H9 (cell line): ENCODE measurements at regions not wholly inside any gene's neighbourhood (a gene's known extent, or its start where the extent isn't known, plus 50 kb on each side); places are given as distances from the start of the nearest gene placed in this dataset.

Source experiments
- DNase-seq: peaks from one replicate; pipeline ENCODE4 v3.0.0-alpha.2; 2017
- H2AFZ ChIP-seq: one replicate; pipeline ENCODE4 v1.6.1; 2013; ENCODE audit warnings: mild to moderate bottlenecking, low read length, control low read depth, moderate library complexity
- H2AK5ac ChIP-seq: 2 replicates; pipeline ENCODE4 v1.6.1; 2013; ENCODE audit warnings: low read length, control low read depth, mixed read lengths; ENCODE audit not compliant: insufficient read length
- H2BK120ac ChIP-seq: one replicate; pipeline ENCODE4 v1.6.1; 2013; ENCODE audit warnings: low read depth, mild to moderate bottlenecking, low read length, control low read depth, inconsistent platforms; ENCODE audit not compliant: poor library complexity, severe bottlenecking
- H2BK12ac ChIP-seq: 2 replicates; pipeline ENCODE4 v1.6.1; 2013; ENCODE audit warnings: low read length, control low read depth, mixed read lengths, low read depth; ENCODE audit not compliant: insufficient read length
- H2BK15ac ChIP-seq: 2 replicates; pipeline ENCODE4 v1.6.1; 2013; ENCODE audit warnings: low read depth, low read length, control low read depth
- H2BK20ac ChIP-seq: one replicate; pipeline ENCODE4 v1.6.1; 2013; ENCODE audit warnings: low read depth, mild to moderate bottlenecking, low read length, control low read depth, inconsistent platforms; ENCODE audit not compliant: poor library complexity, severe bottlenecking
- H2BK5ac ChIP-seq: 2 replicates; pipeline ENCODE4 v1.6.1; 2013; ENCODE audit warnings: low read length, control low read depth, mixed read lengths; ENCODE audit not compliant: insufficient read length
- H3K14ac ChIP-seq: 2 replicates; pipeline ENCODE4 v1.6.1; 2013; ENCODE audit warnings: low read length, control low read depth; ENCODE audit not compliant: insufficient read depth
- H3K18ac ChIP-seq: 2 replicates; pipeline ENCODE4 v1.6.1; 2013; ENCODE audit warnings: low read depth, mild to moderate bottlenecking, mixed read lengths, low read length, control low read depth; ENCODE audit not compliant: insufficient read length
- H3K23ac ChIP-seq: 2 replicates; pipeline ENCODE4 v1.6.1; 2013; ENCODE audit warnings: low read length, control low read depth, mixed read lengths, low read depth; ENCODE audit not compliant: insufficient read length
- H3K23me2 ChIP-seq: 2 replicates; pipeline ENCODE4 v1.6.1; 2013; ENCODE audit warnings: low read depth, mild to moderate bottlenecking, mixed read lengths, low read length, control low read depth; ENCODE audit not compliant: insufficient read length, poor library complexity, severe bottlenecking
- H3K27ac ChIP-seq: 2 replicates; pipeline ENCODE4 v1.5.1; 2013; ENCODE audit warnings: low read length, control low read depth, mixed read lengths, low read depth; ENCODE audit not compliant: insufficient read length
- H3K27me3 ChIP-seq: 2 replicates; pipeline ENCODE4 v1.6.1; 2013; ENCODE audit warnings: low read length, control low read depth, inconsistent platforms; ENCODE audit not compliant: insufficient read depth
- H3K4ac ChIP-seq: 2 replicates; pipeline ENCODE4 v1.6.1; 2013; ENCODE audit warnings: low read depth, mild to moderate bottlenecking, control low read depth, inconsistent platforms, low read length, moderate library complexity
- H3K4me1 ChIP-seq: 2 replicates; pipeline ENCODE4 v1.6.1; 2013; ENCODE audit warnings: low read length, control low read depth, inconsistent platforms; ENCODE audit not compliant: insufficient read depth
- H3K4me2 ChIP-seq: 2 replicates; pipeline ENCODE4 v1.6.1; 2013; ENCODE audit warnings: low read length, control low read depth, mixed read lengths; ENCODE audit not compliant: insufficient read length, insufficient read depth
- H3K56ac ChIP-seq: 2 replicates; pipeline ENCODE4 v1.6.1; 2013; ENCODE audit warnings: low read depth, mild to moderate bottlenecking, mixed read lengths, low read length, control low read depth; ENCODE audit not compliant: insufficient read length
- H3K79me1 ChIP-seq: 2 replicates; pipeline ENCODE4 v1.6.1; 2013; ENCODE audit warnings: low read depth, mild to moderate bottlenecking, moderate library complexity, low read length, control low read depth, inconsistent platforms; ENCODE audit not compliant: insufficient read depth, poor library complexity, severe bottlenecking
- H3K79me2 ChIP-seq: 2 replicates; pipeline ENCODE4 v1.6.1; 2013; ENCODE audit warnings: low read length, control low read depth, inconsistent platforms; ENCODE audit not compliant: insufficient read depth
- H3K9ac ChIP-seq: 2 replicates; pipeline ENCODE4 v1.6.1; 2013; ENCODE audit warnings: low read length, control low read depth, mixed read lengths; ENCODE audit not compliant: insufficient read length; ENCODE audit errors: extremely low read depth
- H3K9me3 ChIP-seq: one replicate; pipeline ENCODE4 v1.6.1; 2013; ENCODE audit warnings: low read depth, low read length, inconsistent platforms; ENCODE audit not compliant: control insufficient read depth
- H3T11ph ChIP-seq: one replicate; pipeline ENCODE4 v1.6.1; 2013; ENCODE audit warnings: mild to moderate bottlenecking, low read length, control low read depth, inconsistent platforms
- H4K20me1 ChIP-seq: one replicate; pipeline ENCODE4 v1.6.1; 2013; ENCODE audit not compliant: control insufficient read depth, insufficient read length, insufficient read depth
- H4K5ac ChIP-seq: 2 replicates; pipeline ENCODE4 v1.6.1; 2013; ENCODE audit warnings: low read depth, mild to moderate bottlenecking, mixed read lengths, low read length, control low read depth; ENCODE audit not compliant: insufficient read length
- H4K8ac ChIP-seq: replicated peaks from 2 replicates; pipeline ENCODE4 v1.6.1; 2013; ENCODE audit warnings: low read length, control low read depth, mixed read lengths, low read depth; ENCODE audit not compliant: insufficient read length
- H4K91ac ChIP-seq: 2 replicates; pipeline ENCODE4 v1.6.1; 2013; ENCODE audit warnings: low read depth, mild to moderate bottlenecking, moderate library complexity, mixed read lengths, low read length, control low read depth; ENCODE audit not compliant: insufficient read length
- H3K27ac Mint-ChIP-seq, 3 experiments: 2 replicates in 2 of 3; 3 replicates in 1 of 3; pipeline ENCODE4 v1.8.0; 2020 to 2021; ENCODE audit warnings: mixed read lengths in 3 of 3, mild to moderate bottlenecking in 1 of 3, moderate library complexity in 1 of 3
- H3K27me3 Mint-ChIP-seq: 2 replicates; pipeline ENCODE4 v1.8.0; 2021; ENCODE audit warnings: low read depth, mild to moderate bottlenecking, moderate library complexity, mixed read lengths
- H3K36me3 Mint-ChIP-seq, 3 experiments: 2 replicates in 2 of 3; 3 replicates in 1 of 3; pipeline ENCODE4 v1.8.0; 2020 to 2021; ENCODE audit warnings: low read depth in 3 of 3, mixed read lengths in 3 of 3; ENCODE audit not compliant: insufficient read depth in 1 of 3
- H3K4me1 Mint-ChIP-seq, 2 experiments: 2 replicates each; pipeline ENCODE4 v1.8.0; 2020; ENCODE audit warnings: mixed read lengths in 2 of 2
- H3K4me3 Mint-ChIP-seq, 2 experiments: 2 replicates in 1 of 2; 3 replicates in 1 of 2; pipeline ENCODE4 v1.8.0; 2020 to 2021; ENCODE audit warnings: mild to moderate bottlenecking in 2 of 2, mixed read lengths in 2 of 2, moderate library complexity in 1 of 2
- H3K9me3 Mint-ChIP-seq, 2 experiments: 2 replicates in 1 of 2; 3 replicates in 1 of 2; pipeline ENCODE4 v1.8.0; 2020; ENCODE audit warnings: mild to moderate bottlenecking in 2 of 2, mixed read lengths in 2 of 2, moderate library complexity in 1 of 2
- WGBS: extraction: QIAGEN DNeasy Blood & Tissue Kit; methylation state at CpG from one replicate; pipeline ENCODE4 v1.1.7; 2013; ENCODE audit warnings: missing lambda C conversion rate, low lambda C conversion rate, mixed read lengths; ENCODE audit not compliant: insufficient read length; ENCODE audit errors: extremely low coverage; 5-methylcytosine and 5-hydroxymethylcytosine counted together
- TF ChIP-seq, protein P1 (sequence below): fragments of 200-600 bp; sonication (generic); conservative IDR thresholded peaks from 3 replicates; pipeline ENCODE4 v1.8.0; 2021; ENCODE audit warnings: antibody characterized with exemption, mild to moderate bottlenecking

DNA sequence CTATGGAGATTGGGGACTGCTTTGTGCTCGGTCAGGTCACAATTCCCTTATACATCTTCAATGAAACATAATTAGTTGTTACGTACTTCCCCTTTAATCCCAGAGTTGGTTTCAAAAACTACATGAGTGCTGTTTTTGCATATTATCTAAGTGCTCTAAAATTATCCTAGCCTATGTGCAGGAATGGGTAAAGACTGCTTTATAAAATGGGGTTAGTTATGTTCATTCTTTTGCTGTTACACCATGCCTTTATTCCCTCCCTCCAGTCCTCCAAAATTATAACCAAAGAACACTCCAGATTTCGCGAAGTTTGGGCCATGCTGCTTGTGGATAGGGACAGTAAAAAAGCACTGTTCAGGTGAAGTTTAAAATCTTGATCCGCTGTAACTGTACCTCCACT lies 173.9 kb upstream of the SNX7 start:
- no peak overlapping the region for H3K14ac ChIP-seq
- no peak overlapping the region for H3K4me2 ChIP-seq
- H3K27ac ChIP-seq, result no peak overlapping the region
- H3K18ac ChIP-seq, result no peak overlapping the region
- no peaks in the 10 kb centered on the region for H4K20me1 ChIP-seq
- Mint-ChIP-seq H3K36me3 (no peaks in the 10 kb centered on the region), H3K27me3 (no peaks in the 10 kb centered on the region), H3K4me1 (peaks cover under 1 to 2% of the 10 kb centered on the region in 2 experiments; a peak in 1 of 4 replicates), H3K4me3 (no peak overlapping the region), H3K27ac (peak overlapping the region in 1 of 3 experiments; percentile 53; a peak in 1 of 7 replicates), H3K9me3 (no peaks in the 10 kb centered on the region)
- H3K9me3 ChIP-seq, result no peaks in the 10 kb centered on the region
- no peak overlapping the region for H4K8ac ChIP-seq
- H3K27me3 ChIP-seq, result no peaks in the 10 kb centered on the region
- no peak overlapping the region for H4K5ac ChIP-seq
- H3K4ac ChIP-seq, result no peak overlapping the region
- no peaks in the 10 kb centered on the region for H3K23me2 ChIP-seq
- WGBS, result no CpG with 5 or more reads among the region's 5 CpGs
- no peak for DNase-seq
- no peak overlapping the region for H2BK120ac ChIP-seq
- no peak overlapping the region for H3K23ac ChIP-seq
- H2BK5ac ChIP-seq, result no peak overlapping the region
- H2BK15ac ChIP-seq, result no peak overlapping the region
- no peak overlapping the region for H3K56ac ChIP-seq
- H2AFZ ChIP-seq, result no peak overlapping the region
- H4K91ac ChIP-seq, result no peak overlapping the region
- no peak overlapping the region for H2BK12ac ChIP-seq
- H3T11ph ChIP-seq, result no peak overlapping the region
- H2AK5ac ChIP-seq, result no peak overlapping the region
- H3K9ac ChIP-seq, result no peak overlapping the region
- no peaks in the 10 kb centered on the region for H3K79me2 ChIP-seq
- no peaks in the 10 kb centered on the region for H3K79me1 ChIP-seq
- TF ChIP-seq, protein P1, sequence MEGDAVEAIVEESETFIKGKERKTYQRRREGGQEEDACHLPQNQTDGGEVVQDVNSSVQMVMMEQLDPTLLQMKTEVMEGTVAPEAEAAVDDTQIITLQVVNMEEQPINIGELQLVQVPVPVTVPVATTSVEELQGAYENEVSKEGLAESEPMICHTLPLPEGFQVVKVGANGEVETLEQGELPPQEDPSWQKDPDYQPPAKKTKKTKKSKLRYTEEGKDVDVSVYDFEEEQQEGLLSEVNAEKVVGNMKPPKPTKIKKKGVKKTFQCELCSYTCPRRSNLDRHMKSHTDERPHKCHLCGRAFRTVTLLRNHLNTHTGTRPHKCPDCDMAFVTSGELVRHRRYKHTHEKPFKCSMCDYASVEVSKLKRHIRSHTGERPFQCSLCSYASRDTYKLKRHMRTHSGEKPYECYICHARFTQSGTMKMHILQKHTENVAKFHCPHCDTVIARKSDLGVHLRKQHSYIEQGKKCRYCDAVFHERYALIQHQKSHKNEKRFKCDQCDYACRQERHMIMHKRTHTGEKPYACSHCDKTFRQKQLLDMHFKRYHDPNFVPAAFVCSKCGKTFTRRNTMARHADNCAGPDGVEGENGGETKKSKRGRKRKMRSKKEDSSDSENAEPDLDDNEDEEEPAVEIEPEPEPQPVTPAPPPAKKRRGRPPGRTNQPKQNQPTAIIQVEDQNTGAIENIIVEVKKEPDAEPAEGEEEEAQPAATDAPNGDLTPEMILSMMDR, result no peak
- H2BK20ac ChIP-seq, result no peak overlapping the region
- H3K4me1 ChIP-seq, result no peaks in the 10 kb centered on the region
